ENCODE measurements at regions not wholly inside any gene's neighbourhood (a gene's known extent, or its start where the extent isn't known, plus 50 kb on each side); places are given as distances from the start of the nearest gene placed in this dataset.

- DNase-seq (ENCODE audit: extremely low read depth, insufficient read length) = no peak
- H3K27me3 ChIP-seq (replicated peaks; ENCODE audit: control insufficient read depth, insufficient read depth, low read length) = no peaks in the 10 kb centered on the region; the same call in none of the 2 replicates
- TF ChIP-seq CTCF (IDR thresholded peaks at IDR 0.05; ENCODE audit: insufficient read depth, low read length, poor library complexity, severe bottlenecking) = no peak
- no peak overlapping the region for H3K4me3 ChIP-seq (replicated peaks; ENCODE audit: low read depth, low read length)
- H3K36me3 ChIP-seq (ENCODE audit: control insufficient read depth, insufficient read depth, low read length) = no peaks in the 10 kb centered on the region
Observed at GRCh38 chr6:159594750-159595117, 98.3 kb downstream of the SOD2 start.

- Histone ChIP-seq H3K27me3 (replicated peaks; ENCODE audit: control insufficient read depth, insufficient read depth, low read length) (no peaks in the 10 kb centered on the region; the same call in none of the 2 replicates), H3K4me3 (replicated peaks; ENCODE audit: low read depth, low read length) (no peak overlapping the region), H3K36me3 (ENCODE audit: control insufficient read depth, insufficient read depth, low read length) (no peaks in the 10 kb centered on the region)
- no peak for DNase-seq (ENCODE audit: extremely low read depth, insufficient read length)
- TF ChIP-seq CTCF (IDR thresholded peaks at IDR 0.05; ENCODE audit: insufficient read depth, low read length, poor library complexity, severe bottlenecking) = no peak
Observed at GRCh38 chr6:159594106-159594749, 98.8 kb downstream of the SOD2 start.

GRCh38 chr6:159590835-159591234 is 102.2 kb downstream of the SOD2 start:
- TF ChIP-seq CTCF (IDR thresholded peaks at IDR 0.05; ENCODE audit: insufficient read depth, low read length, poor library complexity, severe bottlenecking) = no peak
- H3K36me3 ChIP-seq (ENCODE audit: control insufficient read depth, insufficient read depth, low read length) = no peaks in the 10 kb centered on the region
- H3K4me3 ChIP-seq (replicated peaks; ENCODE audit: low read depth, low read length) = no peak overlapping the region
- DNase-seq (ENCODE audit: extremely low read depth, insufficient read length) = no peak
- peaks cover 1% of the 10 kb centered on the region; the same call in 1 of the 2 replicates for H3K27me3 ChIP-seq (replicated peaks; ENCODE audit: control insufficient read depth, insufficient read depth, low read length)

GRCh38 chr6:159586684-159587083 is 106.4 kb downstream of the SOD2 start:
- H3K36me3 ChIP-seq (ENCODE audit: control insufficient read depth, insufficient read depth, low read length) = no peaks in the 10 kb centered on the region
- H3K4me3 ChIP-seq (replicated peaks; ENCODE audit: low read depth, low read length) = no peak overlapping the region
- peaks cover 1% of the 10 kb centered on the region; the same call in 1 of the 2 replicates for H3K27me3 ChIP-seq (replicated peaks; ENCODE audit: control insufficient read depth, insufficient read depth, low read length)
- TF ChIP-seq CTCF (IDR thresholded peaks at IDR 0.05; ENCODE audit: insufficient read depth, low read length, poor library complexity, severe bottlenecking) = no peak
- no peak for DNase-seq (ENCODE audit: extremely low read depth, insufficient read length)

GRCh38 chr6:159582736-159583135 is 110.3 kb downstream of the SOD2 start:
- DNase-seq (ENCODE audit: extremely low read depth, insufficient read length) = no peak
- TF ChIP-seq CTCF (IDR thresholded peaks at IDR 0.05; ENCODE audit: insufficient read depth, low read length, poor library complexity, severe bottlenecking) = no peak
- Histone ChIP-seq H3K27me3 (replicated peaks; ENCODE audit: control insufficient read depth, insufficient read depth, low read length) (peaks cover 1% of the 10 kb centered on the region; the same call in 1 of the 2 replicates), H3K36me3 (ENCODE audit: control insufficient read depth, insufficient read depth, low read length) (no peaks in the 10 kb centered on the region), H3K4me3 (replicated peaks; ENCODE audit: low read depth, low read length) (no peak overlapping the region)

- no peak for DNase-seq (ENCODE audit: extremely low read depth, insufficient read length)
- H3K27me3 ChIP-seq (replicated peaks; ENCODE audit: control insufficient read depth, insufficient read depth, low read length) = no peaks in the 10 kb centered on the region
- H3K4me3 ChIP-seq (replicated peaks; ENCODE audit: low read depth, low read length) = no peak overlapping the region
- TF ChIP-seq CTCF (IDR thresholded peaks at IDR 0.05; ENCODE audit: insufficient read depth, low read length, poor library complexity, severe bottlenecking) = no peak
- no peaks in the 10 kb centered on the region for H3K36me3 ChIP-seq (ENCODE audit: control insufficient read depth, insufficient read depth, low read length)
Observed at GRCh38 chr6:159578629-159579028, 114.4 kb downstream of the SOD2 start.
